Calu3 (cell line): ENCODE measurements at regions not wholly inside any gene's neighbourhood (a gene's known extent, or its start where the extent isn't known, plus 50 kb on each side); places are given as distances from the start of the nearest gene placed in this dataset.

Experiments used
- BruUV-seq: library from RNA; stranded (reverse); fragments of 400-500 nt; replicated peaks from 2 replicates; lab custom pipeline; 2021; lab: Mats Ljungman, UMichigan
- CTCF ChIA-PET: fragments of 300-600 bp; sonication (Branson Sonifier 250); formaldehyde crosslinking; loops from one replicate; lab custom pipeline; 2022; ENCODE audit warnings: antibody characterized with exemption; lab: Charles Lee
- DNase-seq: peaks from one replicate; pipeline ENCODE4 v3.0.0; 2022
- H3K27ac Mint-ChIP-seq: one replicate; pipeline ENCODE4 v1.8.0; 2022; ENCODE audit warnings: mixed read lengths; ENCODE audit not compliant: unreplicated experiment
- H3K27me3 Mint-ChIP-seq: one replicate; pipeline ENCODE4 v1.8.0; 2022; ENCODE audit warnings: mixed read lengths; ENCODE audit not compliant: unreplicated experiment
- H3K36me3 Mint-ChIP-seq: one replicate; pipeline ENCODE4 v1.8.0; 2022; ENCODE audit warnings: mild to moderate bottlenecking, moderate library complexity, mixed read lengths; ENCODE audit not compliant: insufficient read depth, unreplicated experiment
- H3K4me1 Mint-ChIP-seq: one replicate; pipeline ENCODE4 v1.8.0; 2022; ENCODE audit warnings: mild to moderate bottlenecking, low read depth, mixed read lengths; ENCODE audit not compliant: unreplicated experiment
- H3K4me3 Mint-ChIP-seq: one replicate; pipeline ENCODE4 v1.8.0; 2022; ENCODE audit warnings: mild to moderate bottlenecking, low read depth, moderate library complexity, mixed read lengths; ENCODE audit not compliant: unreplicated experiment
- H3K9me3 Mint-ChIP-seq: one replicate; pipeline ENCODE4 v1.8.0; 2022; ENCODE audit warnings: low read depth, mixed read lengths; ENCODE audit not compliant: unreplicated experiment
- CTCF ChIP-seq: fragments of 200-600 bp; IDR thresholded peaks from one replicate; pipeline ENCODE4 v1.8.0; 2022; ENCODE audit warnings: antibody characterized with exemption; ENCODE audit not compliant: unreplicated experiment
- intact Hi-C: fragments of 100-400 bp; cut with micrococcal nuclease; formaldehyde crosslinking; loops from one replicate; pipeline ENCODE4 v1.10.0; 2022; ENCODE audit not compliant: unreplicated experiment

- no peak for TF ChIP-seq CTCF
- Mint-ChIP-seq H3K27ac (no peak overlapping the region), H3K36me3 (no peaks in the 10 kb centered on the region), H3K9me3 (no peaks in the 10 kb centered on the region), H3K4me3 (no peak overlapping the region), H3K27me3 (no peaks in the 10 kb centered on the region), H3K4me1 (peaks cover 9% of the 10 kb centered on the region)
- no peak for DNase-seq
- no TSS peak for BruUV-seq
- intact Hi-C loops: no loop called here
- CTCF ChIA-PET: no interaction called here
Measured at GRCh38 chr7:15831606-15832005, 145.1 kb upstream of the MEOX2 start.

GRCh38 chr7:15829691-15830090 is 143.2 kb upstream of the MEOX2 start:
- CTCF ChIA-PET: no interaction called here
- H3K9me3 Mint-ChIP-seq: no peaks in the 10 kb centered on the region
- TF ChIP-seq CTCF: no peak
- intact Hi-C loops: no loop called here
- no TSS peak for BruUV-seq
- no peak overlapping the region for H3K4me3 Mint-ChIP-seq
- no peak overlapping the region for H3K27ac Mint-ChIP-seq
- H3K27me3 Mint-ChIP-seq: no peaks in the 10 kb centered on the region
- no peaks in the 10 kb centered on the region for H3K36me3 Mint-ChIP-seq
- peaks cover 9% of the 10 kb centered on the region for H3K4me1 Mint-ChIP-seq
- DNase-seq: no peak

- CTCF ChIA-PET: no interaction called here
- H3K36me3 Mint-ChIP-seq: no peaks in the 10 kb centered on the region
- H3K4me1 Mint-ChIP-seq: peaks cover 9% of the 10 kb centered on the region
- H3K9me3 Mint-ChIP-seq: no peaks in the 10 kb centered on the region
- no peak for DNase-seq
- TF ChIP-seq CTCF: no peak
- H3K27ac Mint-ChIP-seq: no peak overlapping the region
- no TSS peak for BruUV-seq
- intact Hi-C loops: no loop called here
- no peaks in the 10 kb centered on the region for H3K27me3 Mint-ChIP-seq
- H3K4me3 Mint-ChIP-seq: no peak overlapping the region
Measured at GRCh38 chr7:15828881-15829280, 142.4 kb upstream of the MEOX2 start.

- Mint-ChIP-seq H3K4me3 (no peak overlapping the region), H3K27me3 (no peaks in the 10 kb centered on the region), H3K9me3 (no peaks in the 10 kb centered on the region), H3K4me1 (no peaks in the 10 kb centered on the region), H3K36me3 (no peaks in the 10 kb centered on the region), H3K27ac (no peak overlapping the region)
- DNase-seq: no peak
- intact Hi-C loops: no loop called here
- CTCF ChIA-PET: interaction anchor here (0.6 to 1.2 kb wide), 2 partner anchors 15 to 693 kb away, joined by 4 to 6 read pairs; no protein-coding TSS in a partner anchor
- no TSS peak for BruUV-seq
- TF ChIP-seq CTCF: no peak
Measured at GRCh38 chr7:15821484-15822427, 135.3 kb upstream of the MEOX2 start.
